ENCODE measurements at regions not wholly inside any gene's neighbourhood (a gene's known extent, or its start where the extent isn't known, plus 50 kb on each side); places are given as distances from the start of the nearest gene placed in this dataset.

DNA sequence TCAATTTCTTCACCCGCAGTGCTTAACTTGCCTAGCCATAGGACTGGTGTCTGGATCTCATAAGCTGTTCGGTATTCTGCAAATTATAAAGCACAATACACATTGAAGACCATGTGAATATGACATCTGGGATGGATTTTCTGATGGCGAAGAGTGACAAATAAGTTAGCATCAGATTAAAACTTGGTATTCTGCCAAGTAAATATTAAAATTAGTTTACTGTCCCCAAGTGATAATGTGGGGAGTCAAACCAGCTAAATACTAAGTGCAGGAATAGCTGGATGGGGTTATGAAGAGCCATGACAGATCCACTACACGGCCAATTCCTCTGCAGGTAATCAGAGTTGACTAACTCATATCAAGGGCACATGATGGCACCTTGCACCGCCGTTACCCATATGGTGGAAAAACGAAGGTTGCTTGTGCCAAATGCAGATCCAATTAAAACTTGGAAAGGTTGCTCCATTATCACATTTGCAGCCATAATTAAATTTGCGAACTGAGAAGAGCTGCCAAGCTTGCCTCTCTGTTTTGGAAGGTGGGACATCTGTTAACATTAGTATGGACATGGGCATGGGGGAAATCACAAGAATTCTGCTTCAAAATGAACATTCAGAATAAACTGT is 114.9 kb upstream of the TOM1L1 start:
- H3K36me3 ChIP-seq (ENCODE audit: control insufficient read depth in 1 of 2, insufficient read depth in 2 of 2, low read length in 2 of 2) = no peaks in the 10 kb centered on the region
- no peaks in the 10 kb centered on the region for H3K4me1 ChIP-seq (ENCODE audit: control insufficient read depth in 1 of 2, insufficient read depth in 2 of 2, low read length in 2 of 2)
- no peaks in the 10 kb centered on the region for H3K27me3 ChIP-seq (ENCODE audit: low read depth, low read length)
- no peak overlapping the region for H3K27ac ChIP-seq (ENCODE audit: low read length)
- H3K9me3 ChIP-seq (ENCODE audit: control insufficient read depth in 1 of 2, low read length in 2 of 2) = no peaks in the 10 kb centered on the region
- no peak overlapping the region for H3K4me3 ChIP-seq (ENCODE audit: low read depth in 1 of 2, low read length in 2 of 2)

DNA sequence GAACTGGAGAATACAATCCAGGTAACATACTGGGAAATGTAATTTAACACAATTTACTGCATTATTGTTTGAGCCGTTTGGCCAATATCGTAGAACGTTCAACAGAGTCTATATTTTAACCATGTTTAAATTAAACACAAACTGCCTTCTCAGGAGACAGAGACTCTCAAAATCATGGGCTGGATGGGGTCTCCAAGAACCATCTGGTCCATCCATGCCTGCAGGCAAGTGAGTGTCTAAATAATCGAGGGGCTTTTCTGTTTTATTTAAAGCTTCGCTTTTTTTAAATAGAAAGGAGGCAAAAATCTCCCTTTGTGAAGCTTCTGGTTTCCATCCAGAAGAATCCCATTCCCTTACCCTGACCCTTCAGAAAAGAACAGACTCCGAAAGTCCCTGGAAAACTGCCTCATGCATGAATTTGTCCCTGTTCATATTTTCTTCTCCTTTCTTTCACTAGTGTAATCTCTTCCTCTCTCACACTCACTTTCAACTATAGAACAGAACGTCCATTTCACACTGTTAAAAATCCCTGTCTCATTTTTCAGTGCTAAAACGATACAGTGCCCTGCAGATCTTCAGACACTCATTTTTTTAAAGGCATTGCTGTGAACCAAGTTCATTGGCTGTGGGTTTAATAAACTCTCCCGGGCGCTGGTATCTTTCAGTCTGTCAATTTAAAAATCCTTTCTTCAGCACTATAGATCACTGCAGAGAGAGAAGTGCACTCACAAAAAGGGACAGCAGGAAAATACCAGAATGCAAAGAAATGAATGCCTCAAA is 111.4 kb upstream of the TOM1L1 start:
- H3K4me1 ChIP-seq (ENCODE audit: control insufficient read depth in 1 of 2, insufficient read depth in 2 of 2, low read length in 2 of 2) = no peaks in the 10 kb centered on the region
- H3K27ac ChIP-seq (ENCODE audit: low read length) = no peak overlapping the region
- H3K27me3 ChIP-seq (ENCODE audit: low read depth, low read length) = no peaks in the 10 kb centered on the region
- no peak overlapping the region for H3K4me3 ChIP-seq (ENCODE audit: low read depth in 1 of 2, low read length in 2 of 2)
- no peaks in the 10 kb centered on the region for H3K9me3 ChIP-seq (ENCODE audit: control insufficient read depth in 1 of 2, low read length in 2 of 2)
- H3K36me3 ChIP-seq (ENCODE audit: control insufficient read depth in 1 of 2, insufficient read depth in 2 of 2, low read length in 2 of 2) = no peaks in the 10 kb centered on the region

DNA sequence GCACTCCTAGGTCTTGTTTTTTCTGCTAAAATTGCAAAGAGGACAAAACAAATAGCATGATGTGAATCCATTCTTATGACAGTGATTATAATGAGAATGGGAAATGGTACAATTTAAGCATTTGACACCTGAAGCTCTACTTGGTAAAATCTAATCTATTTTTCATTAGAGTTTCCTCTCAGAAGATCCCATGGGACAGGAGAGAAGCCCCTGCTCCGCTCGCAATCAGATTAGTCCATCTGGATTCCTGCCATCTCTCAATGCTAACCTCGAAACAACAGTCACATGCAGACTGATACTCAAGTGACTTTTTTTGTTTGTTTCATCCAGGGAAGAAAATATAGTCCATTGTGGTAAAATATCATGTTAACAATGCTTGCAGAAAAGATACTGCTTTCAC is 107.4 kb upstream of the TOM1L1 start:
- Histone ChIP-seq H3K4me1 (ENCODE audit: control insufficient read depth in 1 of 2, insufficient read depth in 2 of 2, low read length in 2 of 2) (no peaks in the 10 kb centered on the region), H3K27me3 (ENCODE audit: low read depth, low read length) (no peaks in the 10 kb centered on the region), H3K9me3 (ENCODE audit: control insufficient read depth in 1 of 2, low read length in 2 of 2) (no peaks in the 10 kb centered on the region), H3K36me3 (ENCODE audit: control insufficient read depth in 1 of 2, insufficient read depth in 2 of 2, low read length in 2 of 2) (no peaks in the 10 kb centered on the region), H3K27ac (ENCODE audit: low read length) (no peak overlapping the region), H3K4me3 (ENCODE audit: low read depth in 1 of 2, low read length in 2 of 2) (no peak overlapping the region)

GRCh38 chr17:54795046-54795445 is 105.6 kb upstream of the TOM1L1 start:
- H3K27ac ChIP-seq (ENCODE audit: low read length) = no peak overlapping the region
- H3K4me3 ChIP-seq (ENCODE audit: low read depth in 1 of 2, low read length in 2 of 2) = no peak overlapping the region
- H3K36me3 ChIP-seq (ENCODE audit: control insufficient read depth in 1 of 2, insufficient read depth in 2 of 2, low read length in 2 of 2) = no peaks in the 10 kb centered on the region
- no peaks in the 10 kb centered on the region for H3K27me3 ChIP-seq (ENCODE audit: low read depth, low read length)
- no peaks in the 10 kb centered on the region for H3K4me1 ChIP-seq (ENCODE audit: control insufficient read depth in 1 of 2, insufficient read depth in 2 of 2, low read length in 2 of 2)
- H3K9me3 ChIP-seq (ENCODE audit: control insufficient read depth in 1 of 2, low read length in 2 of 2) = no peaks in the 10 kb centered on the region

- Histone ChIP-seq H3K36me3 (ENCODE audit: control insufficient read depth in 1 of 2, insufficient read depth in 2 of 2, low read length in 2 of 2) (no peaks in the 10 kb centered on the region), H3K4me3 (ENCODE audit: low read depth in 1 of 2, low read length in 2 of 2) (no peak overlapping the region), H3K4me1 (ENCODE audit: control insufficient read depth in 1 of 2, insufficient read depth in 2 of 2, low read length in 2 of 2) (no peaks in the 10 kb centered on the region), H3K27me3 (ENCODE audit: low read depth, low read length) (no peaks in the 10 kb centered on the region), H3K27ac (ENCODE audit: low read length) (no peak overlapping the region), H3K9me3 (ENCODE audit: control insufficient read depth in 1 of 2, low read length in 2 of 2) (no peaks in the 10 kb centered on the region)
These were observed 93.3 kb upstream of the TOM1L1 start for GRCh38 chr17:54807331-54807730.

- no peak overlapping the region for H3K4me3 ChIP-seq (ENCODE audit: low read depth in 1 of 2, low read length in 2 of 2)
- H3K27me3 ChIP-seq (ENCODE audit: low read depth, low read length) = no peaks in the 10 kb centered on the region
- no peaks in the 10 kb centered on the region for H3K36me3 ChIP-seq (ENCODE audit: control insufficient read depth in 1 of 2, insufficient read depth in 2 of 2, low read length in 2 of 2)
- H3K9me3 ChIP-seq (ENCODE audit: control insufficient read depth in 1 of 2, low read length in 2 of 2) = no peaks in the 10 kb centered on the region
- no peaks in the 10 kb centered on the region for H3K4me1 ChIP-seq (ENCODE audit: control insufficient read depth in 1 of 2, insufficient read depth in 2 of 2, low read length in 2 of 2)
- no peak overlapping the region for H3K27ac ChIP-seq (ENCODE audit: low read length)
These were observed 86.8 kb upstream of the TOM1L1 start for GRCh38 chr17:54813896-54814295.

DNA sequence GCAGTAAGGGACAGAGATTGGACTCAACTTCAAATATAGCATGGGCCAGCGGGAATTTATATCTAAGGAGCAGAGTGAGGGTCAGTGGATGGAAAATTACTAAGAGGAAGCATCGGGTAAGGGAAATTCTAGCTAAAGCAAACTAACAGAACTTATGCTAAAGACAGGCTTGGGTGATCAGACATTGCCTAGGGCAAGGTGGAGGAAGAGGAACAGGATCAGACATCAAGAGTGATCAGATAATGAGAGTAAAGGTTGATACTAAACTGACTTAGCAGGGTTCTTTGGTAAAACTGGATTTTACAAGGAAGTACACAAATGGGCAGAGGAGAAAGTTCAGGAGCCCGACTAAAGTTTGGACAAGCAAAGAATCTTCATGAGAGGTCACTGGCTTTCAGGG is 86.3 kb upstream of the TOM1L1 start:
- H3K27me3 ChIP-seq (ENCODE audit: low read depth, low read length) = no peaks in the 10 kb centered on the region
- no peak overlapping the region for H3K27ac ChIP-seq (ENCODE audit: low read length)
- H3K4me1 ChIP-seq (ENCODE audit: control insufficient read depth in 1 of 2, insufficient read depth in 2 of 2, low read length in 2 of 2) = no peaks in the 10 kb centered on the region
- no peaks in the 10 kb centered on the region for H3K9me3 ChIP-seq (ENCODE audit: control insufficient read depth in 1 of 2, low read length in 2 of 2)
- H3K4me3 ChIP-seq (ENCODE audit: low read depth in 1 of 2, low read length in 2 of 2) = no peak overlapping the region
- H3K36me3 ChIP-seq (ENCODE audit: control insufficient read depth in 1 of 2, insufficient read depth in 2 of 2, low read length in 2 of 2) = no peaks in the 10 kb centered on the region

DNA sequence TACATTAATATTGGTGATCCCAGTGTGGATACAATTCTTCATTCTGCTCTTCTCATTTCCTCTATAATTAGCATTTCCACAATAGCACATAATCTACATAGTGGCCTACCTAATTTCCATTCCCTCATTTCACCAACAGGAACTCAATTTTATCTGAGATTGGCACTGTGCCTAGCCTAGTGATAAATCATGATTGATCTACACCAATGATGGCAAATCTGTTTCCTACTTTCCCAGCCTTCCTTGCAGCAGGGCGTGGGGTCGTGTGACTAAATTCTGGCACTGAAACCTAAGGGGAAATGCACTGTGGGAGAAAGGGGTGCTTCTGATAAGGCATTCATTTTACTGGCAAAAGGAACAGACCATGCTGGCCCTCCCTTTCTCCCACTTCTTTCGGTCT is 66.6 kb upstream of the TOM1L1 start:
- no peak overlapping the region for H3K4me3 ChIP-seq (ENCODE audit: low read depth in 1 of 2, low read length in 2 of 2)
- no peaks in the 10 kb centered on the region for H3K4me1 ChIP-seq (ENCODE audit: control insufficient read depth in 1 of 2, insufficient read depth in 2 of 2, low read length in 2 of 2)
- no peaks in the 10 kb centered on the region for H3K27me3 ChIP-seq (ENCODE audit: low read depth, low read length)
- H3K36me3 ChIP-seq (ENCODE audit: control insufficient read depth in 1 of 2, insufficient read depth in 2 of 2, low read length in 2 of 2) = no peaks in the 10 kb centered on the region
- H3K9me3 ChIP-seq (ENCODE audit: control insufficient read depth in 1 of 2, low read length in 2 of 2) = peaks cover 0 to 3% of the 10 kb centered on the region in 2 donors
- H3K27ac ChIP-seq (ENCODE audit: low read length) = no peak overlapping the region

DNA sequence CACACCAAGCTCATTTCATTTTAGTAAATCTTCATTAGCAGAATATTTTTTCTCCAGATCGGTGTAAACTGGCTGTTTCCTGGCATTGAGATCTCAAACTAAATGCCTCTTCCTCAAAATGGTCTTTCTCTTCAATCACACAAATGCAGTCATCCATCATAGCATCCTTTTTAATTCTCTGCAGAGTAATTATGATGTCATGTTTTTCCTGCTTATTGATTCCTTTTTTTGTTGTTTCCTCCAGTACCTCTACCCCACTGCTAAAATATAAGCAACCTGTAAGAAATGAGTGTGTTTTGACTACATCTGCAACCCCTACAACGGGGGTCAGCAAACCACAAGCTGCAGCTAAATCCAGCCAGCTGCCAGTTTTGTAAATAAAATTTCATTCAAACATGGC is 65.6 kb upstream of the TOM1L1 start:
- no peaks in the 10 kb centered on the region for H3K36me3 ChIP-seq (ENCODE audit: control insufficient read depth in 1 of 2, insufficient read depth in 2 of 2, low read length in 2 of 2)
- H3K27ac ChIP-seq (ENCODE audit: low read length) = no peak overlapping the region
- no peak overlapping the region for H3K4me3 ChIP-seq (ENCODE audit: low read depth in 1 of 2, low read length in 2 of 2)
- no peaks in the 10 kb centered on the region for H3K27me3 ChIP-seq (ENCODE audit: low read depth, low read length)
- peaks cover 0 to 3% of the 10 kb centered on the region in 2 donors for H3K9me3 ChIP-seq (ENCODE audit: control insufficient read depth in 1 of 2, low read length in 2 of 2)
- no peaks in the 10 kb centered on the region for H3K4me1 ChIP-seq (ENCODE audit: control insufficient read depth in 1 of 2, insufficient read depth in 2 of 2, low read length in 2 of 2)

DNA sequence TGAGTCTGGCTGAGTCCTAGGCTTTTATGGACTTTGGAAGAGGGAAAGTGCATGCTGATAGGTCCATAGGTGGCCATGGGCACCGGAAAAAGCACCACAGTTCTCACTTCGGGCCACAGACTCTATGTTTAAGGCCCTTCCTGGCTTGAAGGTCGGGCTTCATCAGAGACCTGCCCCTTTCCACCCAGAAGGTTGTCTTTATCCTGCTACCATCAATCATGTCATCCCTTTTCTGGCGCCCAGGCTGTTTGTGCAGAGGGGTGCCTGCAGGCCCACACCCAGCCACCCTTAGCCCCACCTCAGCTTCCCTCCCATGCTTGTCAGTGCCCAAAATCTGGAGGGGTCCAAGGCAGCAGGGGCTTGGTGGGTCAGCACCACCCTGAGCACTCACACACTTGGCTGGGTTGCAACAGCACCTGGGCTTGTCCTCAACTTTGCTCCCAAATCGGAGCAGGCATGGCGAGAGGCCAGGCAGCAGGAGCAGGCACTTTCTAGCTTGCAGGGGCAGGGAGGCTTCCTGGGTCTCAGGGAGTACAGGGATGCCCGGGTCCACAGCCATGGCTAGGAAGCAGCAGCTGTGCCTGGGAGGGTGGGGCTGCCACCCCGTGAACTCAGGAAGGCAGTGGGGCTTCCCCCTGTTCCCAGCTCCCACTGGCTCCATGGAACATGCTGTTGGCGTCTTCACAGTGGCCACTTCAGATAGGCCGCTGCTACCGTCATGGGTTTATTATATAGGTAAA is 63.8 kb upstream of the TOM1L1 start:
- Histone ChIP-seq H3K27me3 (ENCODE audit: low read depth, low read length) (no peaks in the 10 kb centered on the region), H3K36me3 (ENCODE audit: control insufficient read depth in 1 of 2, insufficient read depth in 2 of 2, low read length in 2 of 2) (no peaks in the 10 kb centered on the region), H3K4me1 (ENCODE audit: control insufficient read depth in 1 of 2, insufficient read depth in 2 of 2, low read length in 2 of 2) (no peaks in the 10 kb centered on the region), H3K27ac (ENCODE audit: low read length) (no peak overlapping the region), H3K9me3 (ENCODE audit: control insufficient read depth in 1 of 2, low read length in 2 of 2) (peaks cover 0 to 3% of the 10 kb centered on the region in 2 donors), H3K4me3 (ENCODE audit: low read depth in 1 of 2, low read length in 2 of 2) (no peak overlapping the region)

DNA sequence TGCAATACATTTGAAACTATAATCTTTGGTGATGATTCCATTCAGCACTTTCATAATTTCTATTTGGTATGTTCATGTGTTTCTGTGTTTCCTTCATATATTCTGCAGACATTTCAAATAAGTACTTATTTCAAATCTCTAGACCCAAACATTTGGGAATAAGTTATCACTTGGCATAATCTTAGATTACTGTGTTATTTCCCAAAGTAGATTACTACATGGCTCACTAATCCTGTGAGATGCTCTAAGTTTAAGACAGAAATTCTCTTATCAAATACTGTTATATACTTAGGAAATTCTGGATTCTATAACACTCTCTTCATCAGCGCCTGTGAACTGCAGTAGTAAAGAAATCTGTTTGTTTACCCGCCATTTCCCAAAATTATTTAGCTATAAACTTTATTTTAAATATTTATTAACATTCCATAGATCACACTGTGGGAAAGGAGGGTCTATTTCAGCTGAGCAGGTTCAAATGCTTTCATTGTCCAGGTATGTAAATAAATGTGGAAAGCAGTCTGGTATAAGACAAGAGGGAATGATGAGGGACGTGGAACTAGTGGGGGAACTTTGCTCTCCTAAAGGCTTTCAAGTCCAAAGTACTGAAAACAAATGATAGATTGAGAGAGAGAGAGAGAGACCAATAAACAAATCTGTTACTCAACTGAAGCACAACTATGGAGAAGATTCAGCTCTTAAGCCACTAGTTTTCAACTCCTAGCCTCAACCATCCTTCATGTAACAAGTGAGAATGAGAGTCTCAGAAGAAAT is 61.8 kb upstream of the TOM1L1 start:
- Histone ChIP-seq H3K36me3 (ENCODE audit: control insufficient read depth in 1 of 2, insufficient read depth in 2 of 2, low read length in 2 of 2) (no peaks in the 10 kb centered on the region), H3K27ac (ENCODE audit: low read length) (no peak overlapping the region), H3K27me3 (ENCODE audit: low read depth, low read length) (no peaks in the 10 kb centered on the region), H3K4me1 (ENCODE audit: control insufficient read depth in 1 of 2, insufficient read depth in 2 of 2, low read length in 2 of 2) (no peaks in the 10 kb centered on the region), H3K9me3 (ENCODE audit: control insufficient read depth in 1 of 2, low read length in 2 of 2) (peaks cover 0 to 3% of the 10 kb centered on the region in 2 donors), H3K4me3 (ENCODE audit: low read depth in 1 of 2, low read length in 2 of 2) (no peak overlapping the region)
